Ovary (tissue), 3 donors: ENCODE measurements at regions not wholly inside any gene's neighbourhood (a gene's known extent, or its start where the extent isn't known, plus 50 kb on each side); places are given as distances from the start of the nearest gene placed in this dataset.

Source experiments
- POLR2A ChIP-seq: fragments of 450-650 bp; IDR thresholded peaks from one replicate; pipeline ENCODE4 v1.6.1; 2017; ENCODE audit warnings: antibody characterized with exemption, mild to moderate bottlenecking, moderate library complexity
- TF ChIP-seq, protein P1 (sequence below), 3 donors: fragments of 450-650 bp in 2 of 3; fragments of 200-600 bp in 1 of 3; IDR thresholded peaks; one replicate each; pipeline versions ENCODE4 v1.5.1 to v1.8.0; 2016 to 2022; ENCODE audit warnings: antibody characterized with exemption in 3 of 3, mild to moderate bottlenecking in 1 of 3
- donor health status: DM: no; HTN: no; CAD: no.

DNA sequence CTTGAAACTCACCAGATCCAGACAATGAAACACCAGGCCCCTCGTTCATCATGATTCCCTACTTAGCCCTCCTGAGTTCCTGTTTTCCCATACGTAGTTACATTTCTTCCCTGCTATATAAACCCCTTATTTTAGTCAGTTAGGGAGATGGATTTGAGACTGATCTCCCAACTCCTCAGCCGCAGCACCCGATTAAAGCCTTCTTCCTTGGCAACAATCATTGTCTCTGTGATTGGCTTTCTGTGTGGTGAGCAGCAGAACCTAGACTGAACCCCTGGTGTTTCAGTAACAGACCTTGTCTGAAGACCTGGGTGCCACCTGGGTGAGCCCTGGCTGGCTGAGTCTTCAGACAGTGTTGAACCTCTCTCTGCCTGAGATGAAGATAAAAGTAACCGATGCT lies 118.0 kb downstream of the OAT start:
- TF ChIP-seq, protein P1, sequence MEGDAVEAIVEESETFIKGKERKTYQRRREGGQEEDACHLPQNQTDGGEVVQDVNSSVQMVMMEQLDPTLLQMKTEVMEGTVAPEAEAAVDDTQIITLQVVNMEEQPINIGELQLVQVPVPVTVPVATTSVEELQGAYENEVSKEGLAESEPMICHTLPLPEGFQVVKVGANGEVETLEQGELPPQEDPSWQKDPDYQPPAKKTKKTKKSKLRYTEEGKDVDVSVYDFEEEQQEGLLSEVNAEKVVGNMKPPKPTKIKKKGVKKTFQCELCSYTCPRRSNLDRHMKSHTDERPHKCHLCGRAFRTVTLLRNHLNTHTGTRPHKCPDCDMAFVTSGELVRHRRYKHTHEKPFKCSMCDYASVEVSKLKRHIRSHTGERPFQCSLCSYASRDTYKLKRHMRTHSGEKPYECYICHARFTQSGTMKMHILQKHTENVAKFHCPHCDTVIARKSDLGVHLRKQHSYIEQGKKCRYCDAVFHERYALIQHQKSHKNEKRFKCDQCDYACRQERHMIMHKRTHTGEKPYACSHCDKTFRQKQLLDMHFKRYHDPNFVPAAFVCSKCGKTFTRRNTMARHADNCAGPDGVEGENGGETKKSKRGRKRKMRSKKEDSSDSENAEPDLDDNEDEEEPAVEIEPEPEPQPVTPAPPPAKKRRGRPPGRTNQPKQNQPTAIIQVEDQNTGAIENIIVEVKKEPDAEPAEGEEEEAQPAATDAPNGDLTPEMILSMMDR (IDR thresholded peaks at IDR 0.05): no peak
- TF ChIP-seq POLR2A: no peak
